GM18951 (cell line): ENCODE measurements at regions not wholly inside any gene's neighbourhood (a gene's known extent, or its start where the extent isn't known, plus 50 kb on each side); places are given as distances from the start of the nearest gene placed in this dataset.

Experiments
- POLR2A ChIP-seq: IDR thresholded peaks from 4 replicates; pipeline ENCODE4 v1.6.1; 2011; ENCODE audit warnings: mild to moderate bottlenecking; ENCODE audit not compliant: insufficient read length, insufficient read depth; ENCODE audit errors: extremely low read depth
- in situ Hi-C: fragments of 300-500 bp; cut with MboI; formaldehyde crosslinking; loops from one replicate; pipeline ENCODE4 v1.12.0; 2022; ENCODE audit warnings: low sequenced_read_pairs, mixed read lengths, inconsistent platforms; ENCODE audit not compliant: unreplicated experiment

DNA sequence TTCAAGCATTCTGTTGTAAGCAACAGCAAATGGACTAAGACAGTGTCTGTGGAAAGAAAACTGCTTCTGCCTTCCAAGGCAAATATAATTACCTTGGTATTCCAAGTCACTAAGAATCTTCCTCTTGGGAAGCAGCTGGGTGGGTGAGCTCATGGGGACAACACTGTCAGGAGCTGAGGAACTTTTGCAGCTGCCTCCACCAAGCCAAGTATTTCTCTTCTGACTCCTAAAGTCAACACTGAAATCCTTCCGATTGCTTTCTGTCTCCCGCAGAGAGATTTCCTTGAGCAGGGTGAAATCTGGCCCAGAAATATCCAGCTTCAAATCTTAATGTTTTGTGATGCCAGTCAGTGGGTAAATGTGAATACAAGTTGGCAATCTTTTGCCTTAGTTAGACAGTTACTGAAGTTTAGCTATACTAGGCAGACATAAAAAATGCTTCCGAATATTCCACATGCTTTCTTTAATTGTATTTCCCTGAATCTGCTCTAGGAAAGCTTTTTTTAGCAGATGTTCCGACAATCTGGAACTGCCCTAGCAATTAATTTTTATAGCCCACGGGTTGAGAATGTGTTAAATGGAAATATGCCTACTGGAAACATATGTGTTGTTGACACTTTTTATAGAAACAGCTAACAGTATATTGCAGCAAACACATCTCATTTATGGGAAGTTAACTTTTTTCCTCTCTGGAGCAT is 369.9 kb upstream of the DAB2 start:
- in situ Hi-C loops, result no loop called here

DNA sequence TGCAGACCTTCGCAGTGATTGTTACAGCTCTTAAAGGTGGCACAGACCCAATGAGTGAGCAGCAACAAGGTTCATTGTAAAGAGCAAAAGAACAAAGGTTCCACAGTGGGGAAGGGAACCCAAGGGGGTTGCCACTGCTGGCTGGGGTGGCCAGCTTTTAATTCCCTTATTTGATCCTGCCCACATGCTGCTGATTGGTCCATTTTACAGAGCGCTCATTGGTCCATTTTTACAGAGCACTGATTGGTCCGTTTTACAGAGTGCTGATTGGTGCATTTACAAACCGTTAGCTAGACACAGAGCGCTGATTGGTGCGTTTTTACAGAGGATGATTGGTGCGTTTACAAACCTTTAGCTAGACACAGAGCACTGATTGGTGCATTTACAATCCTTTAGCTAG is 360.6 kb upstream of the DAB2 start:
- TF ChIP-seq POLR2A, result no peak
- in situ Hi-C loops, result no loop called here

More for the DNA sequence above, 369.9 kb upstream of the DAB2 start:
- TF ChIP-seq POLR2A, result no peak

DNA sequence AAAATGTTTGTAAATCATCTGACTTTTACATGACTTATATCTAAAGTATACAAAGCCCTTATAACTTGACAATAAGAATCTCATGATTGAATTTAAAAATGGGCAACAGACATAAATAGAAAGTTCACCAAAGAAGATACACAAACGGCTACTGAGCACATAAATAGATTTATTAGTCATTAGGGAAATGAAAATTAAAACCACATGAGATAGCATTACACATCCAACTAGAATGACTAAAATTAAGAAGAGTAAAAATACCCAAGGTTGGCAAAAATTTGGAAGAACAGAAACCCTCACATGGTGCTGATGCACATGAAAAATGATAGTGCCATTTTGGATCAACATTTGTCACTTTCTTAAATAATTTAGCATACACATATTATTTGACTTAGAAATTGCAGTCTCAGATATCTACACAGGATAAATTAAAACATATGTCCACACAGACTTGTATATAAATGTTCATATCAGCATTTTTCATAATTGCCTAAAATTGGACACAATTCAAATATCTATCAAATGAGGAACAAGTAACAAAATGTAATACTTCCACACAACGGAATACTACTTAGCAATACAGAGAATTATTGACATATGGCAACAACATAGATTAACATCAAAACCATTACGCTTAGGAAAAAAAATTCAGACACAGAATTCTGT is 359.1 kb upstream of the DAB2 start:
- in situ Hi-C loops, result no loop called here
- TF ChIP-seq POLR2A, result no peak

DNA sequence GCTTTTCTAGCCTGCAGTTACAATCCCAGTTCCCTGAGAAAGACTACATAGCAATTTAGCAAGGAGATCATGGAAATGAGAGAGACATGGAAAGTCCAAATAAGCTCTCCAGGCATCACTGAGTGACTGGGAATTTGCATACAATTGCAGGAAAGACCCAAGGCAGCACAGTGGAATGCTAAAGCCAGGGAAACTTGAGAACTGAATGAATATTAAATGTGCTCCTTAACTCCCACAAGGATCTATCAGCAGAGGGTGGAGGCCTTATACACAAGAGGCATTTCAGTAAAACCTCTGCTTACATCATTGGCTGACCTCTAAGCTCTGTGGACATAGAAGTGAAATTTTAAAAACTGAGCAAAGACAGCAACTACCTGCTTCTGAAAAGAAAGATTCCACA is 355.6 kb upstream of the DAB2 start:
- no peak for TF ChIP-seq POLR2A
- in situ Hi-C loops, result no loop called here

DNA sequence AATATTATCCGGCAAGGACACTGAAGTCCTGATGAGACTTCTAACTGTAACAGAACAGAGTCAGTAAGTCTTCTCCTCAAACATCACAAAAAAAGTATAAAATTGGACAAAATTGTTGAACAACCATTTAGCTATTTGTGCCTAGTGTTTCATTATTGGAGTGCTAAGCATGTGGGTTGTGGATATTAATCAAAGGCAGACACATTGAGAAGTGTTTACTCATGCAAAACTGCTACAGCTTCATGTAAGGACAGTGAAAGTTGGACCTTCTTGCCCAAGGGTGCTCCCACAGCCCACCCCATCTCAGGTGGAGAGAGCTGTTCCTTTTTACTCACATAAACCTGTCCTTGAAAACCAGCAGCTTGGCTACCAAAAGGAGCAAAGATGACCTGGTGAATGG is 355.1 kb upstream of the DAB2 start:
- no peak for TF ChIP-seq POLR2A
- in situ Hi-C loops, result no loop called here

DNA sequence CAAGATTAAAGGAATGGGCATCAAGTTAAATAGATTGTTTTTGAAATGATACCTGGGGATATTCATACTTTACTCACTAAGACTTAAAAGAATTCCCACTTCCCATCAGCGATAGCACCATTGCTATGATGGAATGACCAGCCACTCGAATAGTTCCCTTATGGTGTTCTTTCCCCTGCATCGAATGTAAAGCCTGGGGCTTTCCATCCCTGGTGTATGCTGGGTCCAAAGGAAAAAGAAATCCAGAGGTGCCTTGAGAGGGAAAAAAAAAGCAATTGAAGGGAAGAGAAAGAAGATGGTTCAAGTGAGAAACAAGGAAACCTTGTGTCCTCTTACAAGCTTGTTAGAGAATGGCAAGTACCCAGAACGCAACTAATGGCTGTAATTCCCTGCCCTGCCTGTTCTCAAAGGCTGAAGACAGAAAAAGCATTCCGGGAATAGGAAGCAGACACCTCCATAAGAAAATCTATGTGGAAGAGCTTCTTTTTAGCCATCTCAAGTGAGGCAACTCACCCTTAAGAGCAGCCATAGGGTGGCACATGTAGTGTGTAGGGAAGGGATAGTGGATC is 351.1 kb upstream of the DAB2 start:
- in situ Hi-C loops, result no loop called here
- TF ChIP-seq POLR2A, result no peak

DNA sequence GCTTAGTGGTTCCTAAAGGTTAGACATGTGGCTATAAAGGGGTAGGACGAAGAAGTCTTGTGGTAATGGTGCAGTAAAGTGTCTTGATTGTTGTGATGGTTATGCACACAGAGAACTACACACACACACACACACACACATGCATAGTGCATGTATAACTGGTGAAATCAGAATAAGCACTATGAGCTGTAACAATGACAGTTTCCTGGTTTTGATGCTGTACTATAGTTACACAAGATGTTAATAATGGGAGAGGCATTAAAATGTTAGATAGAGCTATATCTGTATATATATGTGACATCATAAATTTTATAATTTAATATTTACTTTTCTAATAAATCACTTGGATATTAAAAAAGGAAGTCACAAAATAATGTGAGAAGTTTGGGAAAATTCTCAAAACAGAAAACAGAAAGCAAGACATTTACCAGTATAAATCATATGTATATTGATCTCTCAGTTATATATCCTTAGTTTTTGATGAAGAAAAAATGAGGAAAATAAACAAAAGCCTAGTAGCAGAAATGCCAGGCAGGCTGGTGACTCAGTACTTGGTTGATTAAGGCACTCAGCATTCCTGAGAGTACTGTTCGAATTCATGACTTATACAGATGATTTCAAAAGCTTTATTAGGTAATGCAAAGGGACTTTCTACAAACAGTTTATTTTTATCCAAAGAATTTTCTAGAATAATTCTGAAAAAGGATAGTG is 350.5 kb upstream of the DAB2 start:
- in situ Hi-C loops, result no loop called here
- TF ChIP-seq POLR2A, result no peak

DNA sequence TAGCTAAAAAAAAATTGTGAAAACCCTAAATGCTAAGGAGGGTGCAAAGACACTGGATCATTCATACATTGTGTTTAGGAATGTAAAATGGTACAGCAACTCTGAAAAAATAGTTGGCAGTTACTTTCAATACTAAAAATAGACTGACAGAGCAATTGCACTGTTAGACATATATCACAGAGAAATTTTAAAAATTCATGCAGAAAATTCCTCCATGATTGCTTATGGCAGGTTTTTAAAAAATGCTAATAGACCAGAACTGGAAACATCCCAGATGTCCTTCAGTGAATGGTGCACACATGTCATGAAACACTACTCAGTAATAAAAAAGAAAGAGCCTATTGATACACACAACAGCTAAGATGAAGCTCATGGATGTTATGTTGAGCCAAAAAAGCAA is 349.8 kb upstream of the DAB2 start:
- TF ChIP-seq POLR2A, result no peak
- in situ Hi-C loops, result no loop called here

DNA sequence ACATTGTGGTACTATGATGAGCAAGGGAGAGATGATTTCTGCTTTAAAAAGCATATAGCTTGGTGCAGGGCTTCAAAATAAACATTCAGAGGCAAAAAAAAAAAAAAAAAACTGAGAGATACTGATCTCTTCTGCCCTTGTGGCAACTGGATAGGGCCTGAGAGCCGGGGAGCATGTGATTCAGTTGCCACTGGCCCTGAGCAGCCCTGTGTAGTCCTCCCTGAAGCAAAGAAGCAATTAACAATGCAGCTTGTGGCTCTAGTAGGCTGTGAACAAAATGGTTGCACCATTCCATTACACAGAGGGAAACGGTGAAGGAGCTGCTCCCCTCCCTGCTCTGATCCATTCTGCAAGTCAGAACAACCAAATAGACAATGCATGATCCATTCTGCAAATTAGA is 347.5 kb upstream of the DAB2 start:
- in situ Hi-C loops, result no loop called here
- TF ChIP-seq POLR2A, result no peak

DNA sequence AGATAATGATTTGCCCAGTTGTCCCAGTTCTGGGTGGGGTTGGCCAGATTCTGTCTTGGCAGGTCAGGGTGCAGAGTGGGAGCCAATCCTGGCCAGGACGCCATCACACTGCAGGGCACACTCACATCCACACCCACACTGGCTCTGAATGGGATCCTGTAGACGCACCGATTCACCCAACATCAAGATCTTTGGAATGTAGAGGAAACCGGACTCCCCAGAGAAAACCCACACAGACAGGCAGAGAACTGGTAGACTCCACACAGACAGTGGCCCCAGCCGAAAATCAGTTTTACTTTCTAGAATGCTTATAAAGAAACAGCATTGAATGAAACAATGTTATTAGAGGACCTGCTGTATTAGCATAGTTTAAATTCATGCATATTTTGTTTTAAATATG is 343.1 kb upstream of the DAB2 start:
- in situ Hi-C loops, result no loop called here
- no peak for TF ChIP-seq POLR2A

DNA sequence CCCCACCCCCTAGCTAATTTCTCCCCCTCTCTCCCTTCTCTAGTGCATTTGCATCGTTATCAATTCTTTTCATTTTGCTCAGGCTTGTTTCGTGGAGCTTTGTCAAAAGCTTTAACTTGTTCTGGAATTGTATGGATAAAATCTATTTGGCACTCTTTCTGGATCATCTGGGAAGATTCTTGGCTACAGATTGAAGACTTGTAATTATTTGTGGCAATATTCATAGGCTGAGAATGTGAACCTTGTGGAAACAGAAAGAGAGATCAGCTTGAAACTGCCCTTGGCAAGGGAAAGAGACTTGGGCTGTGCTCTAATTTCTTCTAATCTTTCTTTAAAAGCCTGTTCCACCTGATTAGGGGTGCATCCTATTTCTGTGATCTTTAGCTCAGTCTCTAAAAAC is 340.6 kb upstream of the DAB2 start:
- in situ Hi-C loops, result no loop called here
- TF ChIP-seq POLR2A, result no peak

DNA sequence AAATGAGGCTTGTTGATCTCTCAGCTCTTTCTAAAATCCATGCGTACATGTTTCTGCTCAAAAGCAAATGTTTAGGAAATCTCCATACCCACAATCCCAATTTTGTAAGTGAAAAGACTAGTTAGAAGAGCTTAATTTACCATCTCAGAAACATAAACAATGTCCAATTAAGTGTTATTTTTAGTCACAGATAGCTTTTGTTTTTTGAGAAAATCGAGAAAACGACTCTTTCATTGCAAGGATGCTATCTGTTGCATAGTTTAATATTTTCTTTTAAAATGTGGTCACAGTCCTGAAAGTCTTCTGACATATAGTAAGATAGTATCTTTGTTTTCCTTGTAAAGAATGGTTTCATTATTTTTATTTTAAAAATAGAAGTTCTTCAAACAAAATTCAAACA is 338.0 kb upstream of the DAB2 start:
- in situ Hi-C loops, result no loop called here
- no peak for TF ChIP-seq POLR2A

DNA sequence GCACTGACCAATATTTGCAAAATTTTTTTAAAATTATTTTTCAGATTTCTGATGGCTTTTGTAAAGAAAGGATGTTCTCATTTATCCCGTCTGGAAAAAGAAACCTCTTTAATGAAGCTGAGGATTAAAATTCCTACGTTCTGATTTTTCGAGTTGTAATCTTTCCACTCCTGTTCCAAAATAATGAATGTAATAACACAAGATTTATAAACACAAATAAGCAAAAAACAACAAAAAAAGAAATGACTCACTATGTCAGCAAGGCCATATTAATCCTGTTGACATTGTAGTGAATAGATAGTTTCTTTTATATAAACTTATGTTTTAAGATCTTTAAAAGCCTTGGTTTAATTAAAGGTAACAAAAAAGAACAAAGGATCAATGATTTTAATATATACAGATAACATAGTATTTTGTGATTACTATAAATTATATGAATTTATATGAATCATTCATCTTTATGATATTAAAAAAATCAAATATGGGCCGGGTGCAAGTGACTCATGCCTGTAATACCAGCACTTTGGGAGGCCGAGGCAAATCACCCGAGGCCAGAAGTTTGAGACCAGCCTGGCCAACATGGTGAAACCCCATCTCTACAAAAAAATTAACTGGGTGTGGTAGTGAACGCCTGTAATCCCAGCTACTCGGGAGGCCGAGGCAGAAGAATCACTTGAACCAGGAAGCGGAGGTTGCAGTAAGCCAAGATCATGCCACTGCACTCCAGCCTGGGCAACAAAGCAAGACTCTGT is 336.6 kb upstream of the DAB2 start:
- in situ Hi-C loops, result no loop called here
- no peak for TF ChIP-seq POLR2A
